ENCODE measurements at regions not wholly inside any gene's neighbourhood (a gene's known extent, or its start where the extent isn't known, plus 50 kb on each side); places are given as distances from the start of the nearest gene placed in this dataset.
"Not testable (repeated sequence)": the region's sequence is repeated elsewhere in the genome, so short reads cannot be mapped to it uniquely, and the experiment has no call there.

GRCh38 chr5:67792891-67793290 lies 422.7 kb upstream of the PIK3R1 start:
- DNase-seq (ENCODE audit: low read depth): no peak
- H3K4me3 ChIP-seq (replicated peaks; ENCODE audit: low read depth, low read length): no peak overlapping the region
- no peak for TF ChIP-seq CTCF (IDR thresholded peaks at IDR 0.05; ENCODE audit: low read length, missing control alignments)

- DNase-seq (ENCODE audit: low read depth): no peak
- TF ChIP-seq CTCF (IDR thresholded peaks at IDR 0.05; ENCODE audit: low read length, missing control alignments): no peak
- H3K4me3 ChIP-seq (replicated peaks; ENCODE audit: low read depth, low read length): no peak overlapping the region
These were observed 425.2 kb upstream of the PIK3R1 start for GRCh38 chr5:67790390-67790789.

GRCh38 chr5:67779893-67780623 lies 435.5 kb upstream of the PIK3R1 start:
- not testable (repeated sequence) for DNase-seq (ENCODE audit: low read depth)

GRCh38 chr5:67774786-67775185 lies 440.8 kb upstream of the PIK3R1 start:
- no peak for TF ChIP-seq CTCF (IDR thresholded peaks at IDR 0.05; ENCODE audit: low read length, missing control alignments)
- no peak for DNase-seq (ENCODE audit: low read depth)
- no peak overlapping the region for H3K4me3 ChIP-seq (replicated peaks; ENCODE audit: low read depth, low read length)

More at GRCh38 chr5:67779893-67780623, 435.5 kb upstream of the PIK3R1 start:
- not testable (repeated sequence) for H3K4me3 ChIP-seq (replicated peaks; ENCODE audit: low read depth, low read length)

GRCh38 chr5:67774267-67774552 lies 441.3 kb upstream of the PIK3R1 start:
- no peak overlapping the region for H3K4me3 ChIP-seq (replicated peaks; ENCODE audit: low read depth, low read length)
- no peak for TF ChIP-seq CTCF (IDR thresholded peaks at IDR 0.05; ENCODE audit: low read length, missing control alignments)
- peak; percentile 83 for DNase-seq (ENCODE audit: low read depth)

- no peak overlapping the region for H3K4me3 ChIP-seq (replicated peaks; ENCODE audit: low read depth, low read length)
- no peak for TF ChIP-seq CTCF (IDR thresholded peaks at IDR 0.05; ENCODE audit: low read length, missing control alignments)
- DNase-seq (ENCODE audit: low read depth): peak; percentile 89
These were observed 441.9 kb upstream of the PIK3R1 start for GRCh38 chr5:67773411-67774266.

GRCh38 chr5:67771791-67772190 lies 443.8 kb upstream of the PIK3R1 start:
- no peak for TF ChIP-seq CTCF (IDR thresholded peaks at IDR 0.05; ENCODE audit: low read length, missing control alignments)
- H3K4me3 ChIP-seq (replicated peaks; ENCODE audit: low read depth, low read length): no peak overlapping the region
- DNase-seq (ENCODE audit: low read depth): no peak
